CD14-positive monocyte (primary cell): ENCODE measurements at regions not wholly inside any gene's neighbourhood (a gene's known extent, or its start where the extent isn't known, plus 50 kb on each side); places are given as distances from the start of the nearest gene placed in this dataset.

Source experiments
- DNase-seq, 3 donors: peaks; one replicate each; pipeline ENCODE4 v3.0.0-alpha.2; 2011 to 2022
- H2AFZ ChIP-seq: 2 replicates; pipeline ENCODE4 v1.6.0; 2012; ENCODE audit warnings: mild to moderate bottlenecking, low read depth, low read length, inconsistent platforms; ENCODE audit not compliant: insufficient read depth, poor library complexity, severe bottlenecking
- H3K27ac ChIP-seq, 2 donors: 1 replicate in 1 of 2; 2 replicates in 1 of 2; pipeline ENCODE4 v1.5.1; 2012 to 2013; ENCODE audit warnings: low read length in 2 of 2, control low read depth in 1 of 2, inconsistent platforms in 1 of 2, low read depth in 1 of 2, mild to moderate bottlenecking in 1 of 2
- H3K27me3 ChIP-seq, 2 donors: one replicate each; pipeline versions ENCODE4 v1.6.0 to v1.6.1; 2011 to 2013; ENCODE audit warnings: low read length in 2 of 2; ENCODE audit not compliant: control insufficient read depth in 2 of 2, insufficient read depth in 2 of 2
- H3K36me3 ChIP-seq, 2 donors: replicated peaks in 1 of 2; 1 replicate in 1 of 2; 2 replicates in 1 of 2; pipeline versions ENCODE4 v1.5.1 to v1.6.1; 2012 to 2013; ENCODE audit warnings: low read length in 2 of 2, control low read depth in 1 of 2, inconsistent platforms in 1 of 2, mild to moderate bottlenecking in 1 of 2; ENCODE audit not compliant: insufficient read depth in 2 of 2, control insufficient read depth in 1 of 2
- H3K4me1 ChIP-seq, 2 donors: 1 replicate in 1 of 2; 2 replicates in 1 of 2; pipeline versions ENCODE4 v1.5.1 to v1.6.1; 2012 to 2013; ENCODE audit warnings: low read length in 2 of 2, control low read depth in 1 of 2, inconsistent platforms in 1 of 2, mild to moderate bottlenecking in 1 of 2, moderate library complexity in 1 of 2; ENCODE audit not compliant: insufficient read depth in 2 of 2, control insufficient read depth in 1 of 2
- H3K4me2 ChIP-seq: replicated peaks from 2 replicates; pipeline ENCODE3; 2012; ENCODE audit warnings: low read length, moderate library complexity, mild to moderate bottlenecking; ENCODE audit not compliant: poor library complexity, severe bottlenecking; ENCODE audit errors: extremely low read depth
- H3K4me3 ChIP-seq, 3 experiments: fragments of 200-600 bp in 1 of 3; sonication (generic) in 1 of 3; replicated peaks in 1 of 3; 1 replicate in 2 of 3; 2 replicates in 1 of 3; pipeline ENCODE4 v1.5.1; 2011 to 2013; ENCODE audit warnings: low read length in 3 of 3, mild to moderate bottlenecking in 3 of 3, control low read depth in 2 of 3, low read depth in 2 of 3, inconsistent platforms in 1 of 3, moderate library complexity in 1 of 3
- H3K79me2 ChIP-seq: 2 replicates; pipeline ENCODE4 v1.6.0; 2012; ENCODE audit warnings: mild to moderate bottlenecking, control low read depth, inconsistent platforms, low read length, moderate library complexity; ENCODE audit not compliant: insufficient read depth
- H3K9ac ChIP-seq: 2 replicates; pipeline ENCODE4 v1.6.0; 2017; ENCODE audit warnings: low read length, mild to moderate bottlenecking; ENCODE audit not compliant: insufficient read depth, poor library complexity, severe bottlenecking
- H3K9me3 ChIP-seq, 2 donors: replicated peaks in 1 of 2; 1 replicate in 1 of 2; 2 replicates in 1 of 2; pipeline versions ENCODE4 v1.5.1 to v1.6.1; 2012 to 2013; ENCODE audit warnings: low read length in 2 of 2, control low read depth in 1 of 2; ENCODE audit not compliant: control insufficient read depth in 1 of 2, insufficient read depth in 1 of 2
- H4K20me1 ChIP-seq: 2 replicates; pipeline ENCODE4 v1.6.0; 2012; ENCODE audit warnings: mild to moderate bottlenecking, low read length, control low read depth, moderate library complexity; ENCODE audit not compliant: insufficient read depth
- H3K27ac Mint-ChIP-seq, 7 donors: one replicate each; pipeline ENCODE4 v1.8.0; 2020; ENCODE audit warnings: mild to moderate bottlenecking in 7 of 7, mixed read lengths in 7 of 7, moderate library complexity in 6 of 7, inconsistent platforms in 2 of 7
- H3K27me3 Mint-ChIP-seq, 3 donors: one replicate each; pipeline ENCODE4 v1.8.0; 2021 to 2022; ENCODE audit warnings: low read depth in 3 of 3, mild to moderate bottlenecking in 3 of 3, mixed read lengths in 3 of 3, moderate library complexity in 3 of 3, inconsistent platforms in 1 of 3
- H3K36me3 Mint-ChIP-seq, 2 donors: one replicate each; pipeline ENCODE4 v1.8.0; 2020; ENCODE audit warnings: mixed read lengths in 2 of 2, inconsistent platforms in 1 of 2, mild to moderate bottlenecking in 1 of 2
- H3K4me1 Mint-ChIP-seq: one replicate; pipeline ENCODE4 v1.8.0; 2020; ENCODE audit warnings: mild to moderate bottlenecking, mixed read lengths
- H3K4me3 Mint-ChIP-seq, 2 donors: one replicate each; pipeline ENCODE4 v1.8.0; 2020; ENCODE audit warnings: mild to moderate bottlenecking in 2 of 2, mixed read lengths in 2 of 2, moderate library complexity in 1 of 2
- H3K9me3 Mint-ChIP-seq, 7 donors: one replicate each; pipeline ENCODE4 v1.8.0; 2020 to 2022; ENCODE audit warnings: mixed read lengths in 7 of 7, mild to moderate bottlenecking in 6 of 7, moderate library complexity in 6 of 7, inconsistent platforms in 2 of 7
- CTCF ChIP-seq: fragments of 200-600 bp; IDR thresholded peaks from one replicate; pipeline ENCODE4 v1.8.0; 2022; ENCODE audit warnings: antibody characterized with exemption, mild to moderate bottlenecking
- WGBS: methylation state at CpG from one replicate; pipeline ENCODE4 v1.1.5; 2013; ENCODE audit warnings: missing lambda C conversion rate; ENCODE audit not compliant: insufficient coverage; 5-methylcytosine and 5-hydroxymethylcytosine counted together
- intact Hi-C, 2 donors: fragments of 100-400 bp; cut with micrococcal nuclease; formaldehyde crosslinking; loops; one replicate each; pipeline versions ENCODE4 v1.15.0 to v1.15.1; 2023

DNA sequence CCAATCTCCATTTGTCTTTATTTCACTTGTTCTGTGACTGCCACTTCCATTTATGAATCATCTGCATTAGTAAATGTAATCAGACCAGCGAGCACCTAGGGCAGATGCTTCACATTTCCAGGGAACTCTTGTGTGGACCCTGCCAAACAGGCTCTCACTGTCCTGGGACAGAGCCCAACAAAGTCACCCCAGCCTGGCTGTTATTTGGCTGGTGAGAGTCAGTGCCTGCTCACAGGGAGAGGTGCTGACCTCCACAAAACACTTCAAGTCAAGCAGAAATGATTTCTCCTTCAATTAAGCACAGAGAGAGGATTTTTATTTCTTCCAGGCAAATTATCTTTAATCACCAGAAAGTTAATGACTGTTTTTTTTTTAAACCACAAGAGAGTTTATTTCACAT is 568.0 kb downstream of the MTRR start:
- Histone ChIP-seq H3K4me2 (no peak overlapping the region), H3K79me2 (no peaks in the 10 kb centered on the region), H3K27ac (no peak overlapping the region), H3K36me3 (no peaks in the 10 kb centered on the region), H3K4me1 (no peaks in the 10 kb centered on the region), H3K9ac (no peak overlapping the region), H3K4me3 (no peak overlapping the region), H3K27me3 (no peaks in the 10 kb centered on the region), H4K20me1 (no peaks in the 10 kb centered on the region), H3K9me3 (no peaks in the 10 kb centered on the region), H2AFZ (no peak overlapping the region)
- Mint-ChIP-seq H3K4me3 (no peak overlapping the region), H3K36me3 (no peaks in the 10 kb centered on the region), H3K27ac (peak overlapping the region in 1 of 7 donors; percentile 13), H3K9me3 (peaks cover 1 to 6% (median 4%) of the 10 kb centered on the region in 7 donors), H3K27me3 (peaks cover 0 to 4% (median 0%) of the 10 kb centered on the region in 3 donors), H3K4me1 (no peaks in the 10 kb centered on the region)
- no peak for DNase-seq
- TF ChIP-seq CTCF = no peak
- WGBS = 60% methylated on average over 1 of the region's 1 CpG
- intact Hi-C loops = no loop called here

GRCh38 chr5:8445139-8445538 is 576.2 kb downstream of the MTRR start:
- no peak overlapping the region for H3K4me3 Mint-ChIP-seq
- Histone ChIP-seq H3K27ac (no peak overlapping the region), H3K4me3 (no peak overlapping the region), H3K4me2 (no peak overlapping the region), H3K79me2 (no peaks in the 10 kb centered on the region), H4K20me1 (no peaks in the 10 kb centered on the region), H3K36me3 (no peaks in the 10 kb centered on the region), H3K4me1 (no peaks in the 10 kb centered on the region), H3K27me3 (no peaks in the 10 kb centered on the region), H3K9ac (no peak overlapping the region), H2AFZ (no peak overlapping the region), H3K9me3 (no peaks in the 10 kb centered on the region)
- no peaks in the 10 kb centered on the region for H3K4me1 Mint-ChIP-seq
- no CpG with 5 or more reads among the region's 1 CpG for WGBS
- no peak for TF ChIP-seq CTCF
- peaks cover 0 to 1% (median 0%) of the 10 kb centered on the region in 3 donors for H3K27me3 Mint-ChIP-seq
- H3K9me3 Mint-ChIP-seq = peaks cover 0 to 7% (median 2%) of the 10 kb centered on the region in 7 donors
- DNase-seq = no peak
- H3K27ac Mint-ChIP-seq = no peak overlapping the region
- no peaks in the 10 kb centered on the region for H3K36me3 Mint-ChIP-seq
- intact Hi-C loops = no loop called here
